ENCODE measurements at regions not wholly inside any gene's neighbourhood (a gene's known extent, or its start where the extent isn't known, plus 50 kb on each side); places are given as distances from the start of the nearest gene placed in this dataset.
"Not testable (repeated sequence)": the region's sequence is repeated elsewhere in the genome, so short reads cannot be mapped to it uniquely, and the experiment has no call there.

DNA sequence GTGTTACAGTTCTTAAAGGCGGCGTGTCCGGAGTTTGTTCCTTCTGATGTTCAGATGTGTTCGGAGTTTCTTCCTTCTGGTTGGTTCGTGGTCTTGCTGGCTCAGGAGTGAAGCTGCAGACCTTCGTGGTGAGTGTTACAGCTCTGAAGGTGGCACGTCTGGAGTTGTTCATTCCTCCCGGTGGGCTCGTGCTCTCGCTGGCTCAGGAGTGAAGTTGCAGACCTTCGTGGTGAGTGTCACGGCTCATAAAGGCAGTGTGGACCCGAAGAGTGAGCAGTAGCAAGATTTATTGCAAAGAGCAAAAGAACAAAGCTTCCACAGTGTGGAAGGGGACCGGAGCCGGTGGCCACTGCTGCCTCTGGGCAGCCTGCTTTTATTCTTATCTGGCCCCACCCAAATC is 65.3 kb upstream of the NDST4 start:
- H3K4me3 ChIP-seq; H3K36me3 ChIP-seq; H3K27ac ChIP-seq; DNase-seq (ENCODE audit: low read depth in 1 of 2, low spot score in 2 of 2); H3K9me3 ChIP-seq (replicated peaks); H3K27me3 ChIP-seq (replicated peaks); H3K4me1 ChIP-seq (replicated peaks): not testable (repeated sequence)

DNA sequence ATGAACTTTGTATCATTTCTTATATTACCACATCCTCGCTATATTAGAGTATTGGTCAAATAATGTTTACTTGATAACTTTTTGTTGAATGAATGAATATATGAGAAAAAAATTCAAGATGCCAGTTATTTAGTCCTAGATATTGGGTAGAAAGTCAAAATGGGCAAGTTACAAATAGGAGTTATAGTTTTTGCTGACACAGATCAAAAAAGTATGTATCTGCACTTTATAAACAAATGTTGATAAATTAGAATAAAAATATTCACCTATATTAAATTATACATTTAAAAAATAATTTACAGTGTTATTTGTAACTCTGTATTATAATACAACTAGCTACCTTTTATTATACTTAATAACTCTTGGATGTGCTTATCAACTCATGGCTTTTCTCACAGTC is 57.8 kb upstream of the NDST4 start:
- Histone ChIP-seq H3K36me3 (no peaks in the 10 kb centered on the region), H3K4me1 (replicated peaks) (no peaks in the 10 kb centered on the region), H3K9me3 (replicated peaks) (no peaks in the 10 kb centered on the region), H3K4me3 (no peak overlapping the region), H3K27me3 (replicated peaks) (no peaks in the 10 kb centered on the region), H3K27ac (no peak overlapping the region)
- DNase-seq (ENCODE audit: low read depth in 1 of 2, low spot score in 2 of 2), result no peak

DNA sequence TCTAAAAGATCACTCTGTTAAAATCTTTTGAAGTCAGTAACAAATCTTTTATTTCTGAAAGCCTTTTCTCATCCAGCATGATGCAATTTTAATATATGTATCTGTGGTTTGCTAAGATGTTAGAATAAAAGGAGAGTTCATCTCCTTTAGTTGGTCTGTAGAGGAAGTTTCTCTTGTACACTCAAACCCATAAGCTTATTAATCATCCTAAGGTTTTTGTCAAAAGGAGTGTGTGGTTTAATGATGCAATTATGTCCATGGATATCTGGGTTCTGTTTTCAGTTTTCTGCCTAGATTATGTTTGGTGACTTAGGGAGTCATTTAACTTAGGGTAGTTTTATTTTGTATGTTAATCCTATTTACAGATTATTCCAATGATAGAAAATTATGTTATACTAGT is 52.1 kb upstream of the NDST4 start:
- H3K27ac ChIP-seq, result no peak overlapping the region
- H3K36me3 ChIP-seq, result no peaks in the 10 kb centered on the region
- DNase-seq (ENCODE audit: low read depth in 1 of 2, low spot score in 2 of 2), result no peak
- no peaks in the 10 kb centered on the region for H3K9me3 ChIP-seq (replicated peaks)
- H3K4me3 ChIP-seq, result no peak overlapping the region
- H3K4me1 ChIP-seq (replicated peaks), result no peaks in the 10 kb centered on the region
- H3K27me3 ChIP-seq (replicated peaks), result no peaks in the 10 kb centered on the region
